ENCODE measurements at regions not wholly inside any gene's neighbourhood (a gene's known extent, or its start where the extent isn't known, plus 50 kb on each side); places are given as distances from the start of the nearest gene placed in this dataset.

DNA sequence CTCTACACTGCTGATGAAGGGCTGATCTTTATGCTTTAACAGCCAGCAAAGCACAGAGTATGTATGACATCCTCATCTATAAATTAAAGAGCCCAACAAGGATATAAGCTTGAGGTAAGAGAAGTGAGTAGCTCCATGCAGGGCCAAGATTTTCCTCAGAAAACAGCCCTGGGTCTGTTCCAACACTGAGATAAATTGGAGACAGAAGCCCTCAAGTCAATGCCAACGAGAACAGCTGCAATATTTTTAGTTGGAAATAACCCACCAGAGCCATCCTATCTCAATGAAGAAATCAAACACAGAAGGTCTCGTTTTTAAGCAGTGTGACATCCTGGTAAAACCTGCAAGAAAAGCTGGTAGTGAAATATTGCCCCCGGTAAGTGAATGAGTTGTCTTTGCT is 297.0 kb upstream of the AUTS2 start:
- TF ChIP-seq, protein P1, sequence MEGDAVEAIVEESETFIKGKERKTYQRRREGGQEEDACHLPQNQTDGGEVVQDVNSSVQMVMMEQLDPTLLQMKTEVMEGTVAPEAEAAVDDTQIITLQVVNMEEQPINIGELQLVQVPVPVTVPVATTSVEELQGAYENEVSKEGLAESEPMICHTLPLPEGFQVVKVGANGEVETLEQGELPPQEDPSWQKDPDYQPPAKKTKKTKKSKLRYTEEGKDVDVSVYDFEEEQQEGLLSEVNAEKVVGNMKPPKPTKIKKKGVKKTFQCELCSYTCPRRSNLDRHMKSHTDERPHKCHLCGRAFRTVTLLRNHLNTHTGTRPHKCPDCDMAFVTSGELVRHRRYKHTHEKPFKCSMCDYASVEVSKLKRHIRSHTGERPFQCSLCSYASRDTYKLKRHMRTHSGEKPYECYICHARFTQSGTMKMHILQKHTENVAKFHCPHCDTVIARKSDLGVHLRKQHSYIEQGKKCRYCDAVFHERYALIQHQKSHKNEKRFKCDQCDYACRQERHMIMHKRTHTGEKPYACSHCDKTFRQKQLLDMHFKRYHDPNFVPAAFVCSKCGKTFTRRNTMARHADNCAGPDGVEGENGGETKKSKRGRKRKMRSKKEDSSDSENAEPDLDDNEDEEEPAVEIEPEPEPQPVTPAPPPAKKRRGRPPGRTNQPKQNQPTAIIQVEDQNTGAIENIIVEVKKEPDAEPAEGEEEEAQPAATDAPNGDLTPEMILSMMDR (IDR thresholded peaks at IDR 0.05), result no peak
- TF ChIP-seq POLR2A (IDR thresholded peaks at IDR 0.05), result no peak
